ENCODE measurements at regions not wholly inside any gene's neighbourhood (a gene's known extent, or its start where the extent isn't known, plus 50 kb on each side); places are given as distances from the start of the nearest gene placed in this dataset.

- H3K27ac ChIP-seq (ENCODE audit: control insufficient read depth, insufficient read depth): no peak overlapping the region
- no peak overlapping the region for H3K4me2 ChIP-seq (ENCODE audit: control insufficient read depth, insufficient read depth)
- CTCF ChIA-PET: no interaction called here
- H3K79me2 ChIP-seq (ENCODE audit: control insufficient read depth, insufficient read depth, low read length): no peaks in the 10 kb centered on the region
- no peaks in the 10 kb centered on the region for H3K36me3 ChIP-seq (ENCODE audit: control insufficient read depth in 2 of 2, insufficient read depth in 2 of 2, low read length in 1 of 2)
- no peaks in the 10 kb centered on the region for H3K27me3 ChIP-seq (replicated peaks in 1 of 2; ENCODE audit: control insufficient read depth in 2 of 2, insufficient read depth in 2 of 2, low read length in 1 of 2)
- no TSS peak for BruUV-seq (replicated peaks)
- TF ChIP-seq FOS (IDR thresholded peaks at IDR 0.05; ENCODE audit: borderline replicate concordance, extremely low read depth, insufficient read length) (no peak), PKNOX1 (IDR thresholded peaks at IDR 0.05) (no peak), MLLT1 (IDR thresholded peaks at IDR 0.05) (no peak), ZNF207 (IDR thresholded peaks at IDR 0.05; ENCODE audit: borderline replicate concordance) (no peak), GABPA (IDR thresholded peaks at IDR 0.05; ENCODE audit: low read depth) (no peak), RELB (IDR thresholded peaks at IDR 0.05; ENCODE audit: low read depth) (no peak), KLF5 (IDR thresholded peaks at IDR 0.05; ENCODE audit: partially characterized antibody) (no peak), CBX5 (IDR thresholded peaks at IDR 0.05; ENCODE audit: low read depth) (no peak), YY1 (IDR thresholded peaks at IDR 0.05; ENCODE audit: low read depth, low read length) (no peak)
- SMC1A ChIA-PET (ENCODE audit: uncharacterized antibody, unreplicated experiment): interaction anchor here (1.0 to 1.5 kb wide), 2 partner anchors 67 to 155 kb away, joined by 3 to 4 read pairs; no protein-coding TSS in a partner anchor
- FAIRE-seq: no peak
- no peak overlapping the region for H2AFZ ChIP-seq (ENCODE audit: control insufficient read depth, low read depth, low read length)
- 33% methylated on average over 3 of the region's 3 CpGs for WGBS (ENCODE audit: insufficient coverage, insufficient replicate concordance, low lambda C conversion rate, missing lambda C conversion rate)
- no peaks in the 10 kb centered on the region for H4K20me1 ChIP-seq (ENCODE audit: control insufficient read depth, insufficient read depth)
- DNase-seq (ENCODE audit: low read depth, low spot score): no peak
- no peak for ATAC-seq
- in situ Hi-C loops (cut with MboI): no loop called here
- no peak overlapping the region for H3K9ac ChIP-seq (ENCODE audit: control insufficient read depth, insufficient read depth, low read length)
- H3K9me3 ChIP-seq (replicated peaks; ENCODE audit: control insufficient read depth, insufficient read depth, low read length): no peaks in the 10 kb centered on the region
- no peaks in the 10 kb centered on the region for H3K4me1 ChIP-seq (ENCODE audit: control insufficient read depth, insufficient read depth, low read length)
- POLR2A ChIA-PET: no interaction called here
- RAD21 ChIA-PET (ENCODE audit: unreplicated experiment): interaction anchor here (1.2 kb wide), 1 partner anchor 14 kb away, joined by 3 read pairs; no protein-coding TSS in a partner anchor
- H3K4me3 ChIP-seq: no peak overlapping the region
- intact Hi-C loops (cut with micrococcal nuclease; ENCODE audit: unreplicated experiment): no loop called here
Measured at GRCh38 chr12:40602562-40602961, 89.7 kb upstream of the CNTN1 start.

All from GM12878 (cell line).